CD4-positive, alpha-beta T cell treated with Interleukin-1 beta for 1 hour (primary cell): ENCODE measurements at regions not wholly inside any gene's neighbourhood (a gene's known extent, or its start where the extent isn't known, plus 50 kb on each side); places are given as distances from the start of the nearest gene placed in this dataset.
A peak's percentile ranks its signal among the peaks of the same experiment; 100 is the strongest.
"Not testable (repeated sequence)": the region's sequence is repeated elsewhere in the genome, so short reads cannot be mapped to it uniquely, and the experiment has no call there.

Experiments
- DNase-seq, 2 donors: peaks; one replicate each; pipeline ENCODE4 v3.0.0-alpha.2; 2020 to 2022

- DNase-seq = not testable (repeated sequence)
Observed at GRCh38 chr11:3513311-3513710, 128.5 kb downstream of the ART5 start.

- DNase-seq = not testable (repeated sequence)
Observed at GRCh38 chr11:3512751-3513150, 129.0 kb downstream of the ART5 start.

DNA sequence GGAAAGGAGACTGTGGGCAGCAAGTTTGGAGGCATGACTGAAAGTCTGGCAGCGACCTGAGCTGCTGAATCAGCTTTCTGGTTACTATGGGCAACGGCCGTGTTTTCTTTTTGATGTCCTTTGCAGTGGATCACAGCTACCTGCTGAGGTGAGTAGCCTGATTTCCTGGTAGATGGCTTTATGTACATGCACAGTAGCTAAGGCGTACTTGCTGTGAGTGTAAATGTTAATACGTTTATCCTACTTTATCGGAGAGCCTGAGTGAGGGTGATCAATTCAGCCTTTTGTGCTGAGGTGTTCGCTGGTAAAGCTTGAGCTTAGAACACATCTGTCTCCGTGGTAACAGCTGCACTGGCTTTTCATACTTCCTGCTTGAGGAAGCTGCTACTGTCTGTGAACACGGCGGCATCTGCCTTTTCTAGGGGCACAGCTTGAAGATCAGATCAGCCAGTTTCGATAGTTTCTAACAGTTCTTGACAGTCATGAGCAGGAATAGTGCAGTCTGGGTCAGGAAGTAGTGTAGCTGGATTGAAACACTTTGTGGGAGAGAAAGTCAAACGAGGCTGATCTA is 129.6 kb downstream of the ART5 start:
- peak; percentile 73 to 82 for DNase-seq

GRCh38 chr11:3511416-3512132 is 130.2 kb downstream of the ART5 start:
- peak in 1 of 2 donors; percentile 56 for DNase-seq

DNA sequence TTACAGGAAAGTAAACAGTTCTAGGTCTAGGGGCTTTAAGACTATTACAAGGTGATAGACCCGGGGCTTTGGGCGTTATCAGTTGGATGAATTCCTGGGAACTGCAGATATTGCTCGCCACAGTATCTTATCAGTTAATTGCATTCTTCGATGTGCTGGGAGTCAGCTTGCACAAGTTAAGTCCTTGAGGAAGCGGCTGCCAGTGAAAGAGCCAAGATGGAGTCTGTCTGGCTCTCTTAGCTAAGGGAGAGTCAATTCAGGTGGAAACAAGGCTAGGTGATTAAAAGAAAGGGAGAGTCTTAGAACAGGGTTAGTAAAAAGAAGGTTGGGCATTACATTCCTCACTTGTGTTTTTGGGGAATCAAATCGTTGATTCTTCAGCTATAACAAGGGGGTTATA is 130.6 kb upstream of the ZNF195 start:
- not testable (repeated sequence) for DNase-seq

DNA sequence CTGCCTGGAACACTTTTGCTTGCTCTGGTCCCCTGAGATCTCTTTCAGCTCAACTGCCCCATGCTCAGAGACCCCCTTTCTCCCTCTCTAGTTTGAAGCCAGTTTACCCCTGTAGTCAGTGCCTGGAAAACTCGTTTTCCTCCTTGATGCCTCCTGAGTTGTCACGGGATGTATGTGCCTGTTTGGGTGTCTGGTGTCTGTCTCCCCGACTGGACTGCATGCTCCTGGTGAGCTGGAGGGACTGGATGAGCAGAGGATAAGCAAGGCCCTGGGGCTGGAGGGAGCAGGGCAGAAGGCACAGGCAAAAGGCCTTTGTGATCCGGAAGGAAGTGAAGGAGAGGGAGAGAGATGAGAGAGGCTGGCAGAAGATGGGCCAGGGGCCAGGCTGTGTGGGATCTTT is 120.3 kb upstream of the ZNF195 start:
- not testable (repeated sequence) for DNase-seq

DNA sequence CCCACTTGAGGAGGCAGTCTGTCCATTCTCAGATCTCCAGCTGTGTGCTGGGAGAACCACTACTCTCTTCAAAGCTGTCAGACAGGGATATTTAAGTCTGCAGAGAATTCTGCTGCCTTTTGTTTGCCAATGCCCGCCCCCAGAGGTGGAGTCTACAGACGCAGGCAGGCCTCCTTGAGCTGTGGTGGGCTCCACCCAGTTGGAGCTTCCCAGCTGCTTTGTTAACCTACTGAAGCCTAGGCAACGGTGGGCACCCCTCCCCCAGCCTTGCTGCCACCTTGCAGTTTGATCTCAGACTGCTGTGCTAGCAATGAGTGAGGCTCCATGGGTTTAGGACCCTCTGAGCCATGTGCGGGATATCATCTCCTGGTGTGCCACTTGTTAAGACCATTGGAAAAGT is 119.4 kb upstream of the ZNF195 start:
- peak; percentile 9 to 31 for DNase-seq

DNA sequence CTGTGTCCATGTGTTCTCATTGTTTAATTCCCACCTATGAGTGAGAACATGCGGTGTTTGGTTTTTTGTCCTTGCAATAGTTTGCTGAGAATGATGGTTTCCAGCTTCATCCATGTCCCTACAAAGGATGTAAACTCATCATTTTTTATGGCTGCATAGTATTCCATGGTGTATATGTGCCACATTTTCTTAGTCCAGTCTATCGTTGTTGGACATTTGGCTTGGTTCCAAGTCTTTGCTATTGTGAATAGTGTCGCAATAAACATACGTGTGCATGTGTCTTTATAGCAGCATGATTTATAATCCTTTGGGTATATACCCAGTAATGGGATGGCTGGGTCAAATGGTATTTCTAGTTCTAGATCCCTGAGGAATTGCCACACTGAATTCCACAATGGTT is 114.2 kb upstream of the ZNF195 start:
- DNase-seq = not testable (repeated sequence)

DNA sequence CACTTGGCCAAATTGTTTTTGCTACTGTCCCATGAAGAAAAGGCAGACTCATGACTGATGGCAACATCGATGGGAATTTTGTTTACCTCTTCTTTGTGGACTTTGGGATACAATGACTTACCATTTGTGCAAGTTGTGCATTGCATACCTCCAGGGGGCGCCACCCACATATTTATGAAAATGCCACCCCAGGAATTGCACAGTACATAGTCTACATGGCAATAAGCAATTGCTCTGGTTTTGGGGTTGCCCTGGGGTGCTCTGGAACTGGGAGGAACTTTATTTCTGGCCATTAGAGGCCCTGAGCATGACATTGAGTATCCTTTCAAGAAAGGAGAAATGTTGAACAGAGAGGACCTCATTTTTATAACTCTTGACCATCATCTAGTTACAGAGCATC is 109.1 kb upstream of the ZNF195 start:
- DNase-seq = peak in 1 of 2 donors; percentile 21

DNA sequence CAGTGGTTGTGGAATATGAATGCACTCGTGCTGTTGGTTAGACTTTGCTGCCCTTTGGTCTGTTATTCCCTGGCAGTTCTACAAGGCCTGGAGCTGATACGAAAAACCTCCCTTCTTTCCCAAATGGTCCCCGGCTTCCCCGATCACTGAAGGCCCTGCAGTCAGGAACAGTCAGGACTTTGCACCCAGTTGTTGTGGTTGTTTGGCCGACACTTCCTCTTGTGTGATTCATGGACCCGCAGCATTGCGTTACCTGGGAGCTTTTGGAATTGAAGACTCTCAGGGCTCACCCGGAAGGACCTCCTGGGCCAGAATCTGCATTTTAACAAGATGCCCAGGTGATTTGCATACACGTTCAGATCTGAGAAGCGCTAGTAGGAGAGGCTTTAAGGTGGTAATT is 106.8 kb upstream of the ZNF195 start:
- DNase-seq = not testable (repeated sequence)

- DNase-seq = not testable (repeated sequence)
Observed at GRCh38 chr11:3476937-3477885, 98.3 kb upstream of the ZNF195 start.

DNA sequence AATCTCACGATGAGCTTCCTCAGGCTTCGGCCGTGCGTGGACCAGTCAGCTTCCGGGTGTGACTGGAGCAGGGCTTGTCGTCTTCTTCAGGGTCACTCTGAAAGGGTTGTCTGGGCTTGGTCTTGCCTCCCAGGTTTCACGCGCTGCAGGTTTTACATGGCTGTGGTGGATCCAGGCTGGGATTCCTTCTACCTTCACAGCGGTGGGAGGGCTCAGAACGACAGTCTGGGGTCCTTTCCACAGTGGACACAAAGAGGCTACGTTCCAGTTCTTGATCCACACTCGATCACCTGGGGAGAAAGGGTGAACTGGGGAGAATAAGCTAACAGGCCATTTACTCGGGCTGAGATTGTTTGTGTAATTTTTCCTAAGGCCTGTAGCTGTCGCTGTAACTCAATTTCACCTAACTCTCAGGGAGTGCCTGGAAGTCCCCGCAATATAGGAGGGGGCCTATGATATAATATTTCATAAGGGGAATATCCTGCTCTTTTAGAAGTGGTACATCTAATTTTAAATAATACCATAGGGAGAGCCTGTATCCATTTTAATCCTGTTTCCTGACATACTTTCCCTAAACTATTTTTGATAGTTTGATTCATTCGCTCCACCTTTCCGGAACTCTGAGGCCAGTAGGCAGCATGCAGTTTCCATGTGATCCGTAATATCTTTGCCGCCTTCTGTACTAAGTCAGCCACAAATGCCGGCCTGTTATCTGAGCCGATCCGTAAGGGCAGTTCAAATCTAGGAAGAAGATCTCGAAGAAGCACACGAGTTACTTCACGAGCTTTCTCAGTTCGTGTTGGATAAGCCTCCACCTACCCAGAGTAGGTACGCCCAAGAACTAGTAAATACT is 97.4 kb upstream of the ZNF195 start:
- not testable (repeated sequence) for DNase-seq

DNA sequence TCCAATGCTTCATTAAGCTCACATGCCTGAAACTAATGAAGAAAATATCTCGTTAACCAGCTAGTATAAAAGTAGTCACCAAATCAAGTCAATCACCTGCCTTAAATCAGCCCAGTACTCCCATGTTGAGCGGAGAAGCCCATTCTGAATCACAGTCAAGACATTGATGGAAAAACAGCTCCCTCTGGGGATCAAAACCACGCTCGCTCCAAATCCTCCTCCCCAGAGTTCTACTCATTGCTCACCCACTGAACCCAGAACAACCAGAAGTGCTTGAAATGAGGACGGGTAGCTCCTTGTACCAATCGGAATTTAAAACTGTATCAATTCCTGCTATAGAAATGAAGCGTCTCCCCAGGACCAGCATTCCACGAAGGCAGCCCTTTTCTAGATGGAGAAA is 90.0 kb upstream of the ZNF195 start:
- not testable (repeated sequence) for DNase-seq

DNA sequence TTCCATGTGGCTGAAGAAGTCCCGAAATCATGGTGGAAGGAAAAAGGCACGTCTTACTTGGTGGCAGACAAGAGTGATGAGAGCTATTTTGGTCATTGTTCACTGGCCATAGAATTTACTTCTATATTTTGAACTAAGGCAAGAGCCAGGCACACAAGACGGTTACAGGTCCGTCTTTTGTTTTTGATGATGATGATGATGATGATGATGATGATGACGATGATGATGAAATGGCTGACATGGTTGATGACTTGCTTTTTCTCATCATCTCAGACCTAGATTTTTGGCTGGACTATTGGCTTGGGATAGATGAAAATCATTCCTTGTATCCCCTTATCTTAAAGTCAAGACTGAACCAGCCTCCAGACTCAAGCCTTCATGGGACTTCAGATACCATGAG is 88.7 kb upstream of the ZNF195 start:
- not testable (repeated sequence) for DNase-seq

DNA sequence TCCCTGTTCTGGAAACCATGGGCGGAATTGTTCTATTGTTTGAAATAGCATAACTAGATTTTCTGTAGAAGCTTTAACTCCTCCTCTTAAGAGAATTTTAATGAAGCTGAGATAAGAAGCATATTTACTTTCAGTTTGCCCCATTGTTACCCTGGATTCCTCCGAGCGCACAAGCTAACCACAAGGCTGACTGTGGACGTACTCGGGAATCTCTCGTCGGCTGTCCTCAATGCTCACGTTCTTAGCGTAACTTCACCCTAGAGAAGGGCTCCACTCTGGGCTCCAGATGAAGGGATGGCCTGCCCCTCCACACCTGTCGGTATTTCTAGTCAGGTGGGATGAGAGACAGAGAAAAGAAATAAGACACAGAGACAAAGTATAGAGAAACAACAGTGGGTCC is 76.7 kb upstream of the ZNF195 start:
- not testable (repeated sequence) for DNase-seq

- DNase-seq = peak; percentile 48 to 63
Observed at GRCh38 chr11:3454844-3455243, 75.9 kb upstream of the ZNF195 start.

- DNase-seq = not testable (repeated sequence)
Observed at GRCh38 chr11:3453596-3454256, 74.8 kb upstream of the ZNF195 start.

- DNase-seq = not testable (repeated sequence)
Observed at GRCh38 chr11:3450822-3451221, 71.9 kb upstream of the ZNF195 start.

GRCh38 chr11:3445535-3445934 is 66.6 kb upstream of the ZNF195 start:
- DNase-seq = not testable (repeated sequence)

- not testable (repeated sequence) for DNase-seq
Observed at GRCh38 chr11:3444420-3444744, 65.4 kb upstream of the ZNF195 start.

DNA sequence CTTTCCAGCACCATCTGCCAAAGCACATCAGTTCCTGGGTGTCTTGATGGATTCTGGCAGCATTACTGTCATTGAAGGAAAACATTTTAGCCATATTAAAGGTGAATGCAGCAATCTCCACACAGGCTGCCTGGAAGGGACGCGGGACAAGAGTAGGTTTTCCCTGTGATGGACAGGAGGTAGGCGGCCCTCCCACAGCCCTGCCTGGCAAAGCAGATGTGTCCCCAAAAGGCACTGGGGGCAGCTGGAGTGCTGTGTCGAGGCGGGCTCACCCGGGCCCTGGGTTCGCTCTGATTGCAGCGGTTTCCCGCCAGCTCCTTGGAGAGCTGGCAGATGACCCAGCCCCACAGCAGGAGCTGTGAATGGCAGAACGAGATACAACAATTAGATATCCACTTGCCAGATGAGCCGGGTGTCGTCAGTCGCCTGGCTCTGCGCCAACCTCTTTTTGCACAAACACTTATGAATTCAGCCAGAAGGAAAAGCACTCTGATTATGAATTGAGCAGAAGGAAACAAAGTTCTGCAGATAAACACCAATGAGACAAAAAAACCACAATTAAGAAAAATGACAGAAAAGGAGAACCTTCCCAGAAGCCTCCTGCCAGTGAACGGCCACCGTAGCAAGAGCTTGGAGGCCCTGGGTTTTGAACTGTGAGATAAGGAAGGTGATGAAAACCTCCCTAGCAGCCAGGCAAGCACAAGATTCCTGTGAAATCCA is 64.9 kb upstream of the ZNF195 start:
- not testable (repeated sequence) for DNase-seq
